ENCODE measurements at regions not wholly inside any gene's neighbourhood (a gene's known extent, or its start where the extent isn't known, plus 50 kb on each side); places are given as distances from the start of the nearest gene placed in this dataset.

DNA sequence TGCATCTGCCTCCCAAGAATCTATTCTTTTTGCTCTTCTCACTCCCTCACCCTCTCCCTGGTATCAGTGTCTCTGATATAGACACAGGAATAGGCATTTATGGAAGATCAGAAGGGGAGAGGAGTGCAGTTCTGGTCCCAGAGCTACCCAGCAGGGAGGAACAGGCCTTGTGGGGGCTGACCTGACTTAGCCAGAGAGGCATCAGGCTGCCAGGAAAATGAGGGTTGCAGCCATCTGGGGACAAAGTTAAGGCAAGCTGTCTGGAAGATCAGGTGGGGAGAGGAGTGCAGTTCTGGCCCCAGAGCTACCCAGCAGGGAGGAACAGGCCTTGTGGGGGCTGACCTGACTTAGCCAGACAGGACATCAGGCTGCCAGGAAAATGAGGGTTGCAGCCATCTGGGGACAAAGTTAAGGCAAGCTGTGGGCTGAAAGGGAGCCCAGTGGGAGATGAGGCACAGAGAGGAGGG is 69.9 kb upstream of the HK2 start:
- Histone ChIP-seq H2AFZ (ENCODE audit: low read length) (no peak overlapping the region), H3K9ac (ENCODE audit: low read length) (no peak overlapping the region)

DNA sequence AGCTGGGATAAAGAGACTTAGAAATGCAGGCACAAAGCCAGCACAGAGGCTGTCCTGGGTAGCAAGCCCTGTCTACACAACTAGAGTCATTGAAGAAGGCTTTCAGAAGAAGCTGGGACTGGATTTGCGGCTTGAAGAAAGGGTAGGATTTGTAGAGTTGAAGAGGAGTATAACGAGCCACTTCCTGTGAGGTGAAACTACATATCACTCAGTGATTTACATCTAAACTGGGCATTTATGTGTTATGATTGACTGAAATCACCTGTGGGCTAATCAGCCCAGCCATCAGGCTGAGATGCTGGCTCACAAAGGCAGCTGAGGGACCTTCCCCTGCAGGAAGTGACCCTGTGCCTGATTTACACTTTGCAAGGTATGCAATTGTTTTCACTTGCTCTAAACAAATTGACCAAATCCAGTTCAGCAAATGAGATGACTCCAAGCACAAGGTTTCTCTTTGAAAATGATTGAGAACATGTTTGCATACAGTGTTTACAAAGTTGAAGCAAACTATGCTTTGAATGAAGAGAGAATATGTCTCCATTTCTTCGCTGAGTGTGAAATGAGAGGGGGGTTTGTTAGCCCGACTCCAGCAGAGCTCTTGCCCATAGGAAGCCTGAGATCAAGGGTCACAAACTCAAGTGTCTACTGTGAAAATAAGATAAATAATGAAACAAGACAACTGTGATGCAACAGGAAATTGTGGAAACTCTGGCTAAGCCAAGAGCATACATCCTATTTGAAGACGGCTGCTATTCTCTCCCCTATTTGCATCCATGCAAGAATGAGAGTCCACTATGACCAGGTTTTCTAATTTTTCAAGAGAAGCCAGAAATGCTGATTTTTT is 69.3 kb upstream of the HK2 start:
- no peaks in the 10 kb centered on the region for H3K9me2 ChIP-seq (replicated peaks; ENCODE audit: insufficient read depth, low read length)
- H3K9me3 ChIP-seq (ENCODE audit: low read length): no peaks in the 10 kb centered on the region
- H3K9ac ChIP-seq (ENCODE audit: low read length): no peak overlapping the region
- H4K20me1 ChIP-seq (ENCODE audit: insufficient read depth, low read depth, low read length): no peaks in the 10 kb centered on the region
- no peaks in the 10 kb centered on the region for H3K4me1 ChIP-seq (ENCODE audit: low read length)
- H3K79me2 ChIP-seq (ENCODE audit: low read length): no peaks in the 10 kb centered on the region
- no peak overlapping the region for H3K4me2 ChIP-seq (ENCODE audit: low read depth, low read length, poor library complexity, severe bottlenecking)
- no peak for DNase-seq
- no peaks in the 10 kb centered on the region for H3K27me3 ChIP-seq (ENCODE audit: low read length)
- no peak overlapping the region for H3K4me3 ChIP-seq (ENCODE audit: low read length)
- H3K27ac ChIP-seq (ENCODE audit: low read length): no peak overlapping the region
- H2AFZ ChIP-seq (ENCODE audit: low read length): no peak overlapping the region
- H3K36me3 ChIP-seq (ENCODE audit: insufficient read depth, low read length): no peaks in the 10 kb centered on the region

More for the DNA sequence above, 69.9 kb upstream of the HK2 start:
- Histone ChIP-seq H3K4me3 (ENCODE audit: low read length) (no peak overlapping the region), H3K4me1 (ENCODE audit: low read length) (no peaks in the 10 kb centered on the region), H3K9me2 (replicated peaks; ENCODE audit: insufficient read depth, low read length) (no peaks in the 10 kb centered on the region), H4K20me1 (ENCODE audit: insufficient read depth, low read depth, low read length) (no peaks in the 10 kb centered on the region), H3K9me3 (ENCODE audit: low read length) (no peaks in the 10 kb centered on the region), H3K36me3 (ENCODE audit: insufficient read depth, low read length) (no peaks in the 10 kb centered on the region), H3K27ac (ENCODE audit: low read length) (no peak overlapping the region), H3K4me2 (ENCODE audit: low read depth, low read length, poor library complexity, severe bottlenecking) (no peak overlapping the region), H3K79me2 (ENCODE audit: low read length) (no peaks in the 10 kb centered on the region), H3K27me3 (ENCODE audit: low read length) (no peaks in the 10 kb centered on the region)
- no peak for DNase-seq

- H3K4me3 ChIP-seq (ENCODE audit: low read length): no peak overlapping the region
- no peak overlapping the region for H3K27ac ChIP-seq (ENCODE audit: low read length)
- no peak overlapping the region for H3K9ac ChIP-seq (ENCODE audit: low read length)
- H3K36me3 ChIP-seq (ENCODE audit: insufficient read depth, low read length): no peaks in the 10 kb centered on the region
- H3K27me3 ChIP-seq (ENCODE audit: low read length): no peaks in the 10 kb centered on the region
- no peak overlapping the region for H3K4me2 ChIP-seq (ENCODE audit: low read depth, low read length, poor library complexity, severe bottlenecking)
- H3K9me2 ChIP-seq (replicated peaks; ENCODE audit: insufficient read depth, low read length): no peaks in the 10 kb centered on the region
- H2AFZ ChIP-seq (ENCODE audit: low read length): no peak overlapping the region
- no peaks in the 10 kb centered on the region for H3K9me3 ChIP-seq (ENCODE audit: low read length)
- no peak for DNase-seq
- H3K79me2 ChIP-seq (ENCODE audit: low read length): no peaks in the 10 kb centered on the region
- no peaks in the 10 kb centered on the region for H3K4me1 ChIP-seq (ENCODE audit: low read length)
- H4K20me1 ChIP-seq (ENCODE audit: insufficient read depth, low read depth, low read length): no peaks in the 10 kb centered on the region
These were observed 67.1 kb upstream of the HK2 start for GRCh38 chr2:74766780-74767179.

DNA sequence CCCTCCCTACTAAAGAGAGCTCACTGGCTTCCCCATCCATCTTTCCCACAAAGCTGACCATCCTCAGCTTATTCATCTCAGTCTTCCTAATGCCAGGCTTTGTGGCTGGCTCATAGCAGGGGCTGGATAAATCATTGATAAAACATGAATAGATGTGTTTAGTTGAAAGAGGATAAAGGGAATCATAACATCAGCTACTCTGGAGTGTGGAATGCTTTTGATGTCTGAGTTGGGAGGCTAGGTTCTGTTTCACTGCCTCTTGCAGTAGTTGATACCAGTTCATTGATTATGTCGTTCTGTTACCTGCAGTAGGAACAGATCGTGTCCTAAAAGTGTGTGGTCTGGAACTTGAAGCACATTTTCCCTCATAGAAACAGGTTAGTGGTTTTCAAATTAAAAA is 66.3 kb upstream of the HK2 start:
- Histone ChIP-seq H3K27ac (ENCODE audit: low read length) (no peak overlapping the region), H2AFZ (ENCODE audit: low read length) (no peak overlapping the region), H3K4me1 (ENCODE audit: low read length) (no peaks in the 10 kb centered on the region), H3K9ac (ENCODE audit: low read length) (no peak overlapping the region), H3K4me3 (ENCODE audit: low read length) (no peak overlapping the region), H3K27me3 (ENCODE audit: low read length) (no peaks in the 10 kb centered on the region), H3K4me2 (ENCODE audit: low read depth, low read length, poor library complexity, severe bottlenecking) (no peak overlapping the region), H3K9me3 (ENCODE audit: low read length) (no peaks in the 10 kb centered on the region), H3K36me3 (ENCODE audit: insufficient read depth, low read length) (no peaks in the 10 kb centered on the region), H3K9me2 (replicated peaks; ENCODE audit: insufficient read depth, low read length) (no peaks in the 10 kb centered on the region), H3K79me2 (ENCODE audit: low read length) (no peaks in the 10 kb centered on the region), H4K20me1 (ENCODE audit: insufficient read depth, low read depth, low read length) (no peaks in the 10 kb centered on the region)
- DNase-seq: no peak

- H3K9me2 ChIP-seq (replicated peaks; ENCODE audit: insufficient read depth, low read length): no peaks in the 10 kb centered on the region
- H3K4me1 ChIP-seq (ENCODE audit: low read length): no peaks in the 10 kb centered on the region
- no peak overlapping the region for H3K4me2 ChIP-seq (ENCODE audit: low read depth, low read length, poor library complexity, severe bottlenecking)
- no peaks in the 10 kb centered on the region for H3K79me2 ChIP-seq (ENCODE audit: low read length)
- H3K36me3 ChIP-seq (ENCODE audit: insufficient read depth, low read length): no peaks in the 10 kb centered on the region
- no peak overlapping the region for H3K9ac ChIP-seq (ENCODE audit: low read length)
- no peak overlapping the region for H2AFZ ChIP-seq (ENCODE audit: low read length)
- no peak overlapping the region for H3K27ac ChIP-seq (ENCODE audit: low read length)
- no peak for DNase-seq
- no peak overlapping the region for H3K4me3 ChIP-seq (ENCODE audit: low read length)
- no peaks in the 10 kb centered on the region for H4K20me1 ChIP-seq (ENCODE audit: insufficient read depth, low read depth, low read length)
- H3K27me3 ChIP-seq (ENCODE audit: low read length): no peaks in the 10 kb centered on the region
- H3K9me3 ChIP-seq (ENCODE audit: low read length): no peaks in the 10 kb centered on the region
These were observed 65.5 kb upstream of the HK2 start for GRCh38 chr2:74768401-74768914.

DNA sequence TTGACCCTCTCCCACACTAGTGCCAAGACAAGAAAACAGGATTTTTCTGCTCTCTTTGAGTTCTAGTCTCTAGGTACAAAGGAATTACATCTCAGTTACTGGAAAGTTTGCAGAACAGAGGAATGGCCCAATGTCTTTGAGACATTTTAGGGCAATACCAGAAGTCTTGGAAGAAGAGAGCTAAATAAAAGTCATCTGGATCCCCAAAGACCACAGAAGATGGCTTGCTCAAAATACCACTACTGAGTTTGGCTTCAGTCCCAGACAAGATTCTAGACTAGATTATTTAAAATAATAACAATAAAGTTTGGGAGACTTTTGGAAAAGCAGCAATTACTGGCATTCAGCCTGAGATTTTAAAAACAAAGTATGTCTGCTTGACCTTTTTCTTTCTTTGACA is 61.9 kb upstream of the HK2 start:
- H3K9me2 ChIP-seq (replicated peaks; ENCODE audit: insufficient read depth, low read length): no peaks in the 10 kb centered on the region
- no peaks in the 10 kb centered on the region for H3K4me1 ChIP-seq (ENCODE audit: low read length)
- no peak overlapping the region for H2AFZ ChIP-seq (ENCODE audit: low read length)
- H3K27me3 ChIP-seq (ENCODE audit: low read length): no peaks in the 10 kb centered on the region
- H3K4me2 ChIP-seq (ENCODE audit: low read depth, low read length, poor library complexity, severe bottlenecking): no peak overlapping the region
- no peak for DNase-seq
- no peaks in the 10 kb centered on the region for H3K9me3 ChIP-seq (ENCODE audit: low read length)
- H3K27ac ChIP-seq (ENCODE audit: low read length): no peak overlapping the region
- no peaks in the 10 kb centered on the region for H3K36me3 ChIP-seq (ENCODE audit: insufficient read depth, low read length)
- H3K4me3 ChIP-seq (ENCODE audit: low read length): no peak overlapping the region
- no peak overlapping the region for H3K9ac ChIP-seq (ENCODE audit: low read length)
- H4K20me1 ChIP-seq (ENCODE audit: insufficient read depth, low read depth, low read length): no peaks in the 10 kb centered on the region
- H3K79me2 ChIP-seq (ENCODE audit: low read length): no peaks in the 10 kb centered on the region

DNA sequence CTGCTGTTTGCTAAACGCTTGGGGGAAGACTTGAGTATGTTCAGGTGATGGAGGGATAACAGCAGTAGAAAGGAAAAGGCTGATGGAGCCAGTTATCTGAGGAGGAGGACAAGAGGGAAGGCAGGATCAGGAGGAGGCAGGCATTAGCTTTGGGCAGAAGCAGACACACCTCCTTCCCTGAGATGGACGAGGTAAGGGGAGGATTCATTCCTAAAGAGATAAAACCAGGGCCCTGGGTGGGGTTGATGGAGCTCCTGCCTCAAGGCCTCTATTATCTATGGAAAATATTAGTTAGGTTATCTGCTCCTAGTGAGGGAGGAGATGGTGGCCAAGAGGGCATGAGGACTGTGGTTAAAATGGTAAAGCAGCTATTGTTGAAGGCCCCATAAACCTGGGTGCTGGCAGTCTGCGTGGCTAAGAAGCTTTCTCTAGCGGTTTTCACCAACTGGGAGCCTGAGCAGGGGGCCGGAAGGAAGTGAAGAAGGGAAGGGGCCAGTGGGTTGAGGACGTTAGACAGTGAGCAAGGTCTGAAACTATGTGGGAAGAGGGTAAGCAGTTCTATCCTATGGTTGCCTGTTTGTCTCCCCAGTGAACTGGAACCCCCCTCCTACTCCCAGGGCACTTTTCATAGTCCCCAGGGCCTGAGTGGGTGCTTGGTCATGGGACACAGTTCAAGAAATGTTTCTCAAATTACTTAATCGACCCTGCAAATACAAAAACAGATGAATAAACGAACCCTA is 56.6 kb upstream of the HK2 start:
- no peak for DNase-seq
- H3K9ac ChIP-seq (ENCODE audit: low read length): no peak overlapping the region
- H4K20me1 ChIP-seq (ENCODE audit: insufficient read depth, low read depth, low read length): no peaks in the 10 kb centered on the region
- no peaks in the 10 kb centered on the region for H3K79me2 ChIP-seq (ENCODE audit: low read length)
- H3K4me3 ChIP-seq (ENCODE audit: low read length): no peak overlapping the region
- H3K9me3 ChIP-seq (ENCODE audit: low read length): no peaks in the 10 kb centered on the region
- H3K27ac ChIP-seq (ENCODE audit: low read length): no peak overlapping the region
- no peak overlapping the region for H3K4me2 ChIP-seq (ENCODE audit: low read depth, low read length, poor library complexity, severe bottlenecking)
- H3K9me2 ChIP-seq (replicated peaks; ENCODE audit: insufficient read depth, low read length): no peaks in the 10 kb centered on the region
- no peak overlapping the region for H2AFZ ChIP-seq (ENCODE audit: low read length)
- H3K36me3 ChIP-seq (ENCODE audit: insufficient read depth, low read length): no peaks in the 10 kb centered on the region
- H3K27me3 ChIP-seq (ENCODE audit: low read length): no peaks in the 10 kb centered on the region
- H3K4me1 ChIP-seq (ENCODE audit: low read length): no peaks in the 10 kb centered on the region

All from Karpas-422 (cell line).